ENCODE measurements at regions not wholly inside any gene's neighbourhood (a gene's known extent, or its start where the extent isn't known, plus 50 kb on each side); places are given as distances from the start of the nearest gene placed in this dataset.

GRCh38 chr6:117028256-117028655 is 151.2 kb downstream of the RFX6 start:
- H3K4me3 Mint-ChIP-seq, result no peak overlapping the region
- ATAC-seq, result no peak
- H3K4me1 Mint-ChIP-seq (ENCODE audit: low read depth), result no peaks in the 10 kb centered on the region
- peaks cover 4% of the 10 kb centered on the region for H3K9me3 Mint-ChIP-seq
- no peaks in the 10 kb centered on the region for H3K27me3 Mint-ChIP-seq (ENCODE audit: low read depth)
- no peak for DNase-seq
- H3K36me3 Mint-ChIP-seq (ENCODE audit: insufficient read depth), result no peaks in the 10 kb centered on the region

GRCh38 chr6:117034547-117034946 is 157.5 kb downstream of the RFX6 start:
- ATAC-seq (no peak), DNase-seq (no peak)
- Mint-ChIP-seq H3K4me1 (ENCODE audit: low read depth) (no peaks in the 10 kb centered on the region), H3K9me3 (peaks cover 11% of the 10 kb centered on the region), H3K27me3 (ENCODE audit: low read depth) (no peaks in the 10 kb centered on the region), H3K36me3 (ENCODE audit: insufficient read depth) (no peaks in the 10 kb centered on the region), H3K4me3 (no peak overlapping the region)

- DNase-seq, result no peak
- Mint-ChIP-seq H3K36me3 (ENCODE audit: insufficient read depth) (no peaks in the 10 kb centered on the region), H3K4me1 (ENCODE audit: low read depth) (no peaks in the 10 kb centered on the region), H3K9me3 (peaks cover 11% of the 10 kb centered on the region), H3K27me3 (ENCODE audit: low read depth) (no peaks in the 10 kb centered on the region), H3K4me3 (no peak overlapping the region)
- no peak for ATAC-seq
Measured at GRCh38 chr6:117034971-117035370, 157.9 kb downstream of the RFX6 start.

GRCh38 chr6:117050301-117050700 is 173.3 kb downstream of the RFX6 start:
- Mint-ChIP-seq H3K27me3 (ENCODE audit: low read depth) (no peaks in the 10 kb centered on the region), H3K9me3 (peaks cover 10% of the 10 kb centered on the region), H3K4me1 (ENCODE audit: low read depth) (no peaks in the 10 kb centered on the region), H3K36me3 (ENCODE audit: insufficient read depth) (no peaks in the 10 kb centered on the region), H3K4me3 (no peak overlapping the region)
- DNase-seq (no peak), ATAC-seq (no peak)

- H3K9me3 Mint-ChIP-seq, result peaks cover 4% of the 10 kb centered on the region
- H3K4me3 Mint-ChIP-seq, result no peak overlapping the region
- no peaks in the 10 kb centered on the region for H3K27me3 Mint-ChIP-seq (ENCODE audit: low read depth)
- H3K36me3 Mint-ChIP-seq (ENCODE audit: insufficient read depth), result no peaks in the 10 kb centered on the region
- no peak for ATAC-seq
- no peak for DNase-seq
- no peaks in the 10 kb centered on the region for H3K4me1 Mint-ChIP-seq (ENCODE audit: low read depth)
Measured at GRCh38 chr6:117072134-117072533, 193.2 kb upstream of the VGLL2 start.

- Mint-ChIP-seq H3K4me3 (no peak overlapping the region), H3K4me1 (ENCODE audit: low read depth) (no peaks in the 10 kb centered on the region), H3K27me3 (ENCODE audit: low read depth) (no peaks in the 10 kb centered on the region), H3K9me3 (peaks cover 4% of the 10 kb centered on the region), H3K36me3 (ENCODE audit: insufficient read depth) (no peaks in the 10 kb centered on the region)
- no peak for ATAC-seq
- no peak for DNase-seq
Measured at GRCh38 chr6:117072781-117073180, 192.6 kb upstream of the VGLL2 start.

- Mint-ChIP-seq H3K27me3 (ENCODE audit: low read depth) (no peaks in the 10 kb centered on the region), H3K36me3 (ENCODE audit: insufficient read depth) (no peaks in the 10 kb centered on the region), H3K9me3 (peaks cover 4% of the 10 kb centered on the region), H3K4me3 (no peak overlapping the region), H3K4me1 (ENCODE audit: low read depth) (no peaks in the 10 kb centered on the region)
- ATAC-seq (no peak), DNase-seq (no peak)
Measured at GRCh38 chr6:117074672-117075071, 190.7 kb upstream of the VGLL2 start.

GRCh38 chr6:117075218-117075617 is 190.1 kb upstream of the VGLL2 start:
- H3K4me3 Mint-ChIP-seq, result no peak overlapping the region
- peaks cover 4% of the 10 kb centered on the region for H3K9me3 Mint-ChIP-seq
- ATAC-seq, result no peak

GRCh38 chr6:117076076-117076475 is 189.3 kb upstream of the VGLL2 start:
- peaks cover 4% of the 10 kb centered on the region for H3K9me3 Mint-ChIP-seq
- H3K4me3 Mint-ChIP-seq, result no peak overlapping the region
- ATAC-seq (no peak), DNase-seq (no peak)
- H3K27me3 Mint-ChIP-seq (ENCODE audit: low read depth), result no peaks in the 10 kb centered on the region
- H3K4me1 Mint-ChIP-seq (ENCODE audit: low read depth), result no peaks in the 10 kb centered on the region
- H3K36me3 Mint-ChIP-seq (ENCODE audit: insufficient read depth), result no peaks in the 10 kb centered on the region

More at GRCh38 chr6:117075218-117075617, 190.1 kb upstream of the VGLL2 start:
- DNase-seq, result no peak
- Mint-ChIP-seq H3K27me3 (ENCODE audit: low read depth) (no peaks in the 10 kb centered on the region), H3K4me1 (ENCODE audit: low read depth) (no peaks in the 10 kb centered on the region), H3K36me3 (ENCODE audit: insufficient read depth) (no peaks in the 10 kb centered on the region)

- Mint-ChIP-seq H3K4me3 (no peak overlapping the region), H3K36me3 (ENCODE audit: insufficient read depth) (no peaks in the 10 kb centered on the region), H3K27me3 (ENCODE audit: low read depth) (no peaks in the 10 kb centered on the region), H3K9me3 (peaks cover 4% of the 10 kb centered on the region), H3K4me1 (ENCODE audit: low read depth) (no peaks in the 10 kb centered on the region)
- ATAC-seq (no peak), DNase-seq (no peak)
Measured at GRCh38 chr6:117077300-117077699, 188.1 kb upstream of the VGLL2 start.

- no peak overlapping the region for H3K4me3 Mint-ChIP-seq
- H3K27me3 Mint-ChIP-seq (ENCODE audit: low read depth), result peaks cover 4% of the 10 kb centered on the region
- H3K36me3 Mint-ChIP-seq (ENCODE audit: insufficient read depth), result no peaks in the 10 kb centered on the region
- H3K9me3 Mint-ChIP-seq, result peaks cover 4% of the 10 kb centered on the region
- DNase-seq, result no peak
- no peak for ATAC-seq
- no peaks in the 10 kb centered on the region for H3K4me1 Mint-ChIP-seq (ENCODE audit: low read depth)
Measured at GRCh38 chr6:117078624-117079023, 186.7 kb upstream of the VGLL2 start.

- no peaks in the 10 kb centered on the region for H3K36me3 Mint-ChIP-seq (ENCODE audit: insufficient read depth)
- H3K9me3 Mint-ChIP-seq, result peaks cover 7% of the 10 kb centered on the region
- ATAC-seq (no peak), DNase-seq (no peak)
- H3K4me1 Mint-ChIP-seq (ENCODE audit: low read depth), result no peaks in the 10 kb centered on the region
- peaks cover 7% of the 10 kb centered on the region for H3K27me3 Mint-ChIP-seq (ENCODE audit: low read depth)
- no peak overlapping the region for H3K4me3 Mint-ChIP-seq
Measured at GRCh38 chr6:117079951-117080350, 185.4 kb upstream of the VGLL2 start.

GRCh38 chr6:117089604-117090003 is 175.8 kb upstream of the VGLL2 start:
- Mint-ChIP-seq H3K4me3 (no peak overlapping the region), H3K4me1 (ENCODE audit: low read depth) (no peaks in the 10 kb centered on the region), H3K9me3 (peaks cover 11% of the 10 kb centered on the region), H3K36me3 (ENCODE audit: insufficient read depth) (no peaks in the 10 kb centered on the region), H3K27me3 (ENCODE audit: low read depth) (no peaks in the 10 kb centered on the region)
- no peak for DNase-seq
- no peak for ATAC-seq

- ATAC-seq, result no peak
- Mint-ChIP-seq H3K9me3 (peaks cover 9% of the 10 kb centered on the region), H3K4me3 (no peak overlapping the region), H3K4me1 (ENCODE audit: low read depth) (no peaks in the 10 kb centered on the region), H3K27me3 (ENCODE audit: low read depth) (no peaks in the 10 kb centered on the region), H3K36me3 (ENCODE audit: insufficient read depth) (no peaks in the 10 kb centered on the region)
- DNase-seq, result no peak
Measured at GRCh38 chr6:117110146-117110545, 155.2 kb upstream of the VGLL2 start.

GRCh38 chr6:117110737-117111136 is 154.6 kb upstream of the VGLL2 start:
- Mint-ChIP-seq H3K9me3 (peaks cover 9% of the 10 kb centered on the region), H3K36me3 (ENCODE audit: insufficient read depth) (no peaks in the 10 kb centered on the region), H3K27me3 (ENCODE audit: low read depth) (no peaks in the 10 kb centered on the region), H3K4me1 (ENCODE audit: low read depth) (no peaks in the 10 kb centered on the region), H3K4me3 (no peak overlapping the region)
- no peak for DNase-seq
- peak in 1 of 2 donors; percentile 23 for ATAC-seq

GRCh38 chr6:117117652-117118051 is 147.7 kb upstream of the VGLL2 start:
- H3K9me3 Mint-ChIP-seq, result peaks cover 4% of the 10 kb centered on the region
- H3K36me3 Mint-ChIP-seq (ENCODE audit: insufficient read depth), result no peaks in the 10 kb centered on the region
- H3K4me1 Mint-ChIP-seq (ENCODE audit: low read depth), result no peaks in the 10 kb centered on the region
- H3K4me3 Mint-ChIP-seq, result no peak overlapping the region
- no peak for ATAC-seq
- no peak for DNase-seq
- no peaks in the 10 kb centered on the region for H3K27me3 Mint-ChIP-seq (ENCODE audit: low read depth)
